HG03571 (cell line): ENCODE measurements at regions not wholly inside any gene's neighbourhood (a gene's known extent, or its start where the extent isn't known, plus 50 kb on each side); places are given as distances from the start of the nearest gene placed in this dataset.

Experiments
- ATAC-seq: cut with Tn5 transposase; IDR thresholded peaks from one replicate; pipeline ENCODE4 v1.9.1; 2021; ENCODE audit not compliant: unreplicated experiment

- ATAC-seq: peak; percentile 31
These were observed 51.6 kb upstream of the SRP54 start for GRCh38 chr14:34931206-34931605.

GRCh38 chr14:34930591-34931091, 52.2 kb upstream of the SRP54 start:
- peak; percentile 68 for ATAC-seq

GRCh38 chr14:34926552-34926951, 51.4 kb upstream of the BAZ1A start:
- no peak for ATAC-seq
